ENCODE measurements at regions not wholly inside any gene's neighbourhood (a gene's known extent, or its start where the extent isn't known, plus 50 kb on each side); places are given as distances from the start of the nearest gene placed in this dataset.

DNA sequence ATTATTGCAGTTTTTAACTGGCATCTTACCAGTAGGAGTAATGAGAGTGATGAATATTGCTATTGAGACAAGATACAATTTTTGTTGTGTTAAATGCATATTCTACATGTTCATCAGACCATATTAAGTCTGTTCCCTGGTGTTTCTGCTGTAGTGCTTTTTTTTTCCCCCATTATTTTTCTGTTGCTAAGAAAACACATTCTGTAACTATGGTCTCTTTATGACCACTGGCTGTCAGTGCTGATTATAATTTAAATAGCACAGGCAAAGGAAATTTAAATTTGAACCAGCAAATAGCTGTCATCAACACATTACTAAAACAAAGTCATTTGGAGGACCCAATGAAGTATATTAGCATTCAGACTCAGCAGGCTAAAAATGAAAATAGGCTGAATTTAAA is 98.3 kb upstream of the ANKRD50 start:
- TF ChIP-seq EZH2 (optimal IDR thresholded peaks at IDR 0.05; ENCODE audit: low read depth, low read length) = no peak
- no peak for TF ChIP-seq CTCF (IDR thresholded peaks at IDR 0.05; ENCODE audit: low read length)
